Glomerular endothelial cell (primary cell): ENCODE measurements at regions not wholly inside any gene's neighbourhood (a gene's known extent, or its start where the extent isn't known, plus 50 kb on each side); places are given as distances from the start of the nearest gene placed in this dataset.

Experiments used
- DNase-seq: peaks from one replicate; pipeline ENCODE4 v3.0.0-alpha.2; 2011; ENCODE audit warnings: low read depth, low spot score; ENCODE audit errors: extremely low read depth

GRCh38 chr15:70316059-70316600 lies 218.4 kb upstream of the TLE3 start:
- no peak for DNase-seq

GRCh38 chr15:70315431-70315830 lies 217.7 kb upstream of the TLE3 start:
- DNase-seq = no peak

- no peak for DNase-seq
These were observed 217.0 kb upstream of the TLE3 start for GRCh38 chr15:70314688-70315087.

GRCh38 chr15:70314018-70314354 lies 216.3 kb upstream of the TLE3 start:
- DNase-seq = no peak

- no peak for DNase-seq
These were observed 215.6 kb upstream of the TLE3 start for GRCh38 chr15:70313099-70314017.

- DNase-seq = no peak
These were observed 214.1 kb upstream of the TLE3 start for GRCh38 chr15:70311821-70312220.

GRCh38 chr15:70309716-70310115 lies 212.0 kb upstream of the TLE3 start:
- DNase-seq = no peak

- no peak for DNase-seq
These were observed 211.2 kb upstream of the TLE3 start for GRCh38 chr15:70308735-70309434.

GRCh38 chr15:70308011-70308734 lies 210.5 kb upstream of the TLE3 start:
- DNase-seq = no peak

- no peak for DNase-seq
These were observed 208.9 kb upstream of the TLE3 start for GRCh38 chr15:70306582-70306981.

- no peak for DNase-seq
These were observed 208.4 kb upstream of the TLE3 start for GRCh38 chr15:70306081-70306480.

GRCh38 chr15:70303981-70304380 lies 206.3 kb upstream of the TLE3 start:
- no peak for DNase-seq

GRCh38 chr15:70302360-70302759 lies 204.6 kb upstream of the TLE3 start:
- DNase-seq = no peak

- DNase-seq = no peak
These were observed 203.7 kb upstream of the TLE3 start for GRCh38 chr15:70301396-70301795.

GRCh38 chr15:70299931-70300869 lies 202.5 kb upstream of the TLE3 start:
- no peak for DNase-seq

- no peak for DNase-seq
These were observed 199.8 kb upstream of the TLE3 start for GRCh38 chr15:70297465-70298058.

GRCh38 chr15:70294731-70295305 lies 197.1 kb upstream of the TLE3 start:
- no peak for DNase-seq

GRCh38 chr15:70293591-70294470 lies 196.1 kb upstream of the TLE3 start:
- DNase-seq = no peak
